GM08714 (cell line): ENCODE measurements at regions not wholly inside any gene's neighbourhood (a gene's known extent, or its start where the extent isn't known, plus 50 kb on each side); places are given as distances from the start of the nearest gene placed in this dataset.

Experiments
- H3K4me3 ChIP-seq: fragments of 200-500 bp; sonication (Bioruptor generic); 2 replicates; pipeline ENCODE4 v1.5.1; 2014; ENCODE audit warnings: mild to moderate bottlenecking, low read length, inconsistent platforms
- ZNF274 ChIP-seq: IDR thresholded peaks from 2 replicates; pipeline ENCODE4 v1.6.1; 2012; ENCODE audit warnings: mild to moderate bottlenecking, low read depth, low read length

GRCh38 chr6:113505084-113505699, 352.0 kb upstream of the MARCKS start:
- H3K4me3 ChIP-seq, result no peak overlapping the region
- TF ChIP-seq ZNF274, result no peak

- H3K4me3 ChIP-seq, result no peak overlapping the region
- TF ChIP-seq ZNF274, result no peak
These were observed 348.9 kb upstream of the MARCKS start for GRCh38 chr6:113508249-113508648.

GRCh38 chr6:113511100-113511499, 346.0 kb upstream of the MARCKS start:
- TF ChIP-seq ZNF274, result no peak
- H3K4me3 ChIP-seq, result no peak overlapping the region

- no peak for TF ChIP-seq ZNF274
These were observed 344.6 kb upstream of the MARCKS start for GRCh38 chr6:113512576-113512975.

GRCh38 chr6:113513086-113513485, 344.1 kb upstream of the MARCKS start:
- no peak overlapping the region for H3K4me3 ChIP-seq
- no peak for TF ChIP-seq ZNF274

More at GRCh38 chr6:113512576-113512975, 344.6 kb upstream of the MARCKS start:
- H3K4me3 ChIP-seq, result no peak overlapping the region

- no peak for TF ChIP-seq ZNF274
- no peak overlapping the region for H3K4me3 ChIP-seq
These were observed 334.8 kb upstream of the MARCKS start for GRCh38 chr6:113522376-113522775.

GRCh38 chr6:113524826-113525225, 332.3 kb upstream of the MARCKS start:
- H3K4me3 ChIP-seq, result no peak overlapping the region
- no peak for TF ChIP-seq ZNF274

GRCh38 chr6:113526553-113526952, 330.6 kb upstream of the MARCKS start:
- H3K4me3 ChIP-seq, result no peak overlapping the region
- no peak for TF ChIP-seq ZNF274

- no peak for TF ChIP-seq ZNF274
- H3K4me3 ChIP-seq, result no peak overlapping the region
These were observed 330.1 kb upstream of the MARCKS start for GRCh38 chr6:113526995-113527394.

- no peak overlapping the region for H3K4me3 ChIP-seq
- no peak for TF ChIP-seq ZNF274
These were observed 329.0 kb upstream of the MARCKS start for GRCh38 chr6:113528111-113528510.

GRCh38 chr6:113529196-113529595, 327.9 kb upstream of the MARCKS start:
- no peak overlapping the region for H3K4me3 ChIP-seq
- no peak for TF ChIP-seq ZNF274

- TF ChIP-seq ZNF274, result no peak
- H3K4me3 ChIP-seq, result no peak overlapping the region
These were observed 327.3 kb upstream of the MARCKS start for GRCh38 chr6:113529879-113530278.

GRCh38 chr6:113530769-113531168, 326.4 kb upstream of the MARCKS start:
- no peak overlapping the region for H3K4me3 ChIP-seq
- TF ChIP-seq ZNF274, result no peak

- no peak overlapping the region for H3K4me3 ChIP-seq
- no peak for TF ChIP-seq ZNF274
These were observed 317.9 kb upstream of the MARCKS start for GRCh38 chr6:113539202-113539601.

GRCh38 chr6:113539623-113540022, 317.5 kb upstream of the MARCKS start:
- TF ChIP-seq ZNF274, result no peak

GRCh38 chr6:113540466-113540865, 316.7 kb upstream of the MARCKS start:
- TF ChIP-seq ZNF274, result no peak
- H3K4me3 ChIP-seq, result no peak overlapping the region

More at GRCh38 chr6:113539623-113540022, 317.5 kb upstream of the MARCKS start:
- H3K4me3 ChIP-seq, result no peak overlapping the region
